HG03442 (cell line): ENCODE measurements at regions not wholly inside any gene's neighbourhood (a gene's known extent, or its start where the extent isn't known, plus 50 kb on each side); places are given as distances from the start of the nearest gene placed in this dataset.
"Not testable (repeated sequence)": the region's sequence is repeated elsewhere in the genome, so short reads cannot be mapped to it uniquely, and the experiment has no call there.

ENCODE experiments used
- ATAC-seq: cut with Tn5 transposase; IDR thresholded peaks from one replicate; pipeline ENCODE4 v1.9.1; 2021; ENCODE audit warnings: mild to moderate bottlenecking, moderate library complexity; ENCODE audit not compliant: unreplicated experiment

GRCh38 chr17:52476638-52477313 lies 318.3 kb upstream of the CA10 start:
- ATAC-seq, result no peak

- ATAC-seq, result no peak
These were observed 312.0 kb upstream of the CA10 start for GRCh38 chr17:52470553-52470952.

- ATAC-seq, result no peak
These were observed 306.9 kb upstream of the CA10 start for GRCh38 chr17:52465407-52465806.

GRCh38 chr17:52451294-52451861 lies 292.9 kb upstream of the CA10 start:
- no peak for ATAC-seq

- ATAC-seq, result no peak
These were observed 283.8 kb upstream of the CA10 start for GRCh38 chr17:52442350-52442749.

GRCh38 chr17:52420555-52421078 lies 262.1 kb upstream of the CA10 start:
- no peak for ATAC-seq

- ATAC-seq, result no peak
These were observed 260.7 kb upstream of the CA10 start for GRCh38 chr17:52419229-52419641.

GRCh38 chr17:52410781-52411180 lies 252.3 kb upstream of the CA10 start:
- ATAC-seq, result no peak

GRCh38 chr17:52409222-52409621 lies 250.7 kb upstream of the CA10 start:
- not testable (repeated sequence) for ATAC-seq

- no peak for ATAC-seq
These were observed 236.8 kb upstream of the CA10 start for GRCh38 chr17:52395308-52395707.

- no peak for ATAC-seq
These were observed 231.9 kb upstream of the CA10 start for GRCh38 chr17:52390422-52390821.

GRCh38 chr17:52389632-52390031 lies 231.1 kb upstream of the CA10 start:
- no peak for ATAC-seq

GRCh38 chr17:52388941-52389340 lies 230.4 kb upstream of the CA10 start:
- ATAC-seq, result no peak

- no peak for ATAC-seq
These were observed 226.2 kb upstream of the CA10 start for GRCh38 chr17:52384695-52385094.

GRCh38 chr17:52383493-52384100 lies 225.1 kb upstream of the CA10 start:
- peak; percentile 43 for ATAC-seq

- ATAC-seq, result no peak
These were observed 220.3 kb upstream of the CA10 start for GRCh38 chr17:52378860-52379259.

- no peak for ATAC-seq
These were observed 217.6 kb upstream of the CA10 start for GRCh38 chr17:52376137-52376536.

- no peak for ATAC-seq
These were observed 210.4 kb upstream of the CA10 start for GRCh38 chr17:52368886-52369285.

GRCh38 chr17:52357854-52358253 lies 199.3 kb upstream of the CA10 start:
- no peak for ATAC-seq

- ATAC-seq, result no peak
These were observed 178.3 kb upstream of the CA10 start for GRCh38 chr17:52336796-52337195.

- ATAC-seq, result no peak
These were observed 147.8 kb upstream of the CA10 start for GRCh38 chr17:52306314-52306713.

GRCh38 chr17:52298881-52299280 lies 140.4 kb upstream of the CA10 start:
- no peak for ATAC-seq
